CD4-positive, alpha-beta T cell treated with Interleukin-17A for 4 hours (primary cell): ENCODE measurements at regions not wholly inside any gene's neighbourhood (a gene's known extent, or its start where the extent isn't known, plus 50 kb on each side); places are given as distances from the start of the nearest gene placed in this dataset.
"Not testable (repeated sequence)": the region's sequence is repeated elsewhere in the genome, so short reads cannot be mapped to it uniquely, and the experiment has no call there.

ENCODE experiments used
- DNase-seq: peaks from one replicate; pipeline ENCODE4 v3.0.0-alpha.2; 2020; ENCODE audit warnings: mixed read lengths

DNA sequence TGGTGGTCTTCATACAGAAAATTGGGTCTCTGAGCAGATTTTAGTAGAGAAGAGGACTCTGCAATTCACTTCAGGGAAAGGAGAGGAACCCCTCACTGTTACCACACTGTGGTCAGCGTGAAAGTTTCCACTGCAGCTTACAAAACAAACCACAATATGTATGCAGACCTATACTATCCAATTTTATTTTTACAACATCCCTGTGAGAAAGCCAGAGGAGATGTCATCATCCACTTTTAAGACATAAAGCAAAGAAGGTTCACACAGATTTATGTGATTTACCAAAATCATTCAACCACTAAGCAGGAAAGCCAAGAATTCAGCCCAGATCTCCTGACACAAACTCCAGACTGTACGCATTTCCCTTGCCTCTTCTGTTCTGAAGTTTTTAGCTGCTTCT lies 442.4 kb downstream of the FRK start:
- DNase-seq, result no peak

GRCh38 chr6:115617031-115617430 lies 443.7 kb downstream of the FRK start:
- no peak for DNase-seq

- no peak for DNase-seq
Measured at GRCh38 chr6:115613488-115613887, 447.2 kb downstream of the FRK start.

DNA sequence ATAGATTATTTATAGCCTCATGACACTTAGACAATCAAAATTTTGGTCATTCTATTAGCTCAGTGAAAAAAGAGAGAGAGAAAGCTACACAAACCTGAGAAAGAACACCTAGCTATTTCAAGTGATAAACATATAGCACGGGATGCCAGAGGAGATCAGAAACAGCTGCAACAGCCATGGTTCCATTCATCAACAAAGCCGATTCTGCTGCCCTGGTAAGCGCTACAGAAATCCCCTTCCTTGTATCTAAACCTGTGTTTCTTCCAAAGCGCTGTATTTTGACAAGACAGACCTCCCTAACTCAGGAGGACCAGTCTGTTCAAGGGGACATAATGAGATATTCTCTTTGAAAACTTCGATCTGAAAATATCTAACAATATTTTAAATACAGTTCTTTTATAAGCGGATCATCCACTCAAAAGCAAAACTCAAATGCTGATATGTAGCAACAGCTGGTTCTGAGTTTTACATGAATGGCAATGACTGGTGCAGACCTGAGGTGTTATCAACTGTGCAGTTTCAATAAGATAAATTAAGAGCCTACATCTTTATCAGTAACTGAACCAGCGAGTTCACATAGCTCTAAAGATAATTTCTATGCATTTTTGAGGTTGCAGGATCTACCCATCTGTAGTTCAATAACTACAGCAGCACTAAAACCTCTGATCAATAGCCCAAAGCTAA lies 447.8 kb downstream of the FRK start:
- no peak for DNase-seq

- no peak for DNase-seq
Measured at GRCh38 chr6:115612216-115612615, 448.5 kb downstream of the FRK start.

DNA sequence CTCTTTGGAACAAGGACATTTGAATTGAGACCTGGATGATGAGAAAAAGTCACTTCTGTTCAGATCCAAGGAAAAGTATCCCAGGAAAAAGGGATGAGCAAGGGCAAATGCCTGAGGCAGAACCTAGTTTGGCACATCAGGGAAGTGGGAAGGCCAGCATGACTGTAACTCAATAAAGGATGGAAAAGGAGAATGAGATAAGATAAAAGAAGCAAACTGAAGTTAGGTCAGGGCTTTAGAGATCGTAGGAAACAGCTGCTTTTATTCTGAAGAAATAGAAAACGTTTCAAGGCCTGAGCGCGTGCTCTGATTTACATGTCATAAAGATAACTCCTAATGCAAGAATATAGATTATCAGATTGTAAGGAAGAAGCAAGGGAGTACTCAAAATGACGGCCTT lies 450.0 kb downstream of the FRK start:
- DNase-seq, result no peak

DNA sequence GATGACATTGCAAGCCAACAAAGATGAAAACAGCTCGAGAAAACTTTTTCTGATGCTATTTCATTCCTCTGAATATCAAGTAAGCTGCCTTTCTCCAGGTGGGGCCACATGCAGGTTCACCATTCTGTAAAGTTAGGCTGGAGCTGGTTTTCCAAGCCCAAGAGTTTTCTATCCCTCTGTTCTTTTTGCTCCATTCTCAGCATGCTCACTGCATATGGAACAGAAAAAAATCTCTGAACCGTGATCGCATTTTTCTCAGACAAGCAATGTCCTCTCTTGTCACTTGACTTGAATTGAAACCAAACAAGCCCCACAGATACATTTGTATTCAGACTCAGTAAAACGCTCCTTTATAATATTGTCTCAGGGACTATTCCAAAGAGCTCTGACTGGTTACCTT lies 451.6 kb downstream of the FRK start:
- no peak for DNase-seq

DNA sequence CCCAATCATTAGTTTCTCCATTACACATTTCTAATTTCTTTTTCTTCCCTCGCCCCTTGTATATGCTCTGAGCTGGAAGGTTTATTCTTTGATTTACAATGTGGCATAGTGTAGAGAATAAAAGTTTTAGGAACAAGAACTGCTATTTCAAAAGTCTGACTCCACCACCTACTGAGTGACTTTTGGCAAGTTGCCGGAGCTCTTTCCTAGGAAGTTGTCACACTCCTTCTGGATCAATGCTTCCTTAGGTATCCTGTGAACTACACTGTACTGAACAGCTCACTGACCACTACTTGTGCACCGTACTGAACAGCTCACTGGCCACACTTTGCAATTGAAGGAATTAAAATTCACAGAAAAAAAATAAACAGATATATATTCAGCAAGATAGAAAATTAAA lies 458.2 kb downstream of the FRK start:
- no peak for DNase-seq

DNA sequence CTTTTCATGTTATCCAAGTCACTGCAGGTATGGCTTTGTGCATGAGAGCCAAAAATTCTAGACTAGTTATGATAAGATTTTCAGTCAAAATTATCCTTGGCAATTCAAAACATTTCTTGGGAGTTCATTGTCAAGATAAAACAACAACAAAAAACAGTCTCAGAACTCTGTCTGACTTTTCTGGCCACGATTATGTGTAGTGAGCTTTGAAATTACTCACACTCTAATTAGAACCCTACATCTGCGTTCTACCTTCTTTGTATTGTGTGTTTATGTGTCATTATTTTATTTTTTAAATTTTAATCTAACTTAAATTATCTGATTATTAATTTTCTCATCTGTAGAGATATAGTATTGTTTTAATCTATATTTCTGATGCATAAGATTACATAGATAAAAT lies 459.2 kb downstream of the FRK start:
- DNase-seq, result no peak

DNA sequence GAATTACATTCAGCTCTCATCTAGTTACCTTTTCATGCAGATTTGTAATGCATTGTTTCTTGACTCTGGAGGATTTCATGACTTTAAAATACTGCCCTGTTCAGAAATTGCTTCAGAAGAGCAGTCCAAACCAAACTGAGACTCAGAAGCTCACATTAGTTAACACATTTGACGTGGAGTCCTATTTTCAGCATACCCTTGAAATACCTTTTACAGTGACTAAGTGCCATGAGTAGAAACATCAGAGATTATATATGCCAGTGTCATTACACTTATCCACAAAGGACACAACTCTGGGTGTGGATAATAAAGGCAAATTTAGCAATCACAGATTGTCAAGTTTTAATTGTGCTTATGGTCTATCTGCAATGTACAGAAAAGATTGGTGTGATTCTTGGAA lies 459.6 kb downstream of the FRK start:
- no peak for DNase-seq

GRCh38 chr6:115594891-115595290 lies 465.8 kb downstream of the FRK start:
- DNase-seq, result no peak

DNA sequence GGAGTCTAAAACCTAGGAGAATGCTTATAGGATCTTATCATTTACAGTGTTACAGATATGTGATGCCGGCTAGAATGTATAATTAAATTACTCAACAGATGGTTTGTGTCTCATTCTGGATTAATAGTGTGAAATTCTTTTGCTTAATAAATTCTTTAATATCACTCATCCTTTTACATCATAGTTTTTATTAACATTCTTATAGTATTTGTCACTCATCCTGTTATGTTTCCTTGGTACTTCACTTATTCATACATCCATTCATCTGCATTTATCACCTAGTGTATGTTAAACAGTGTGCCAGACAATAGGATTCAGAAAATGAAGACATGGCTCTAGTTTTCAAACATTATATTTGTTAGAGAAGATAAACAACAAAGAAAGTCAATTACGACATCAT lies 468.7 kb downstream of the FRK start:
- no peak for DNase-seq

DNA sequence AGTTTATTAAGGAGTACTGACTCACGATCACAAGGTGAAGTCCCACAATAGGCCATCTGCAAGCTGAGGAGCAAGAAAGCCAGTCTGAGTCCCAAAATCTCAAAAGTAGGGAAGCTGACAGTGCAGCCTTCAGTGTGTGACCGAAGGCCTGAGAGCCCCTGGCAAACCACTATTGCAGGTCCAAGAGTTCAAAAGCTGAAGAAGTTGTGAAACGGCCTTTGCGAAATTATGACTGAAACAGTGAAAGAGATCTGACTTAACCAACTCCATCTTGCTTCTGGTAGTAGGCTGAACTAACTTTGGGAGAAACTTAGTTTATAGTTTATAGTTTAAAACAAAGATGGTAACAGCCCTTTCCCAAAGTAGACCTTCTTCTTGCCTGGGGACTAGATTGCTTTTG lies 471.6 kb downstream of the FRK start:
- not testable (repeated sequence) for DNase-seq

- DNase-seq, result no peak
Measured at GRCh38 chr6:115583290-115583689, 477.4 kb downstream of the FRK start.

DNA sequence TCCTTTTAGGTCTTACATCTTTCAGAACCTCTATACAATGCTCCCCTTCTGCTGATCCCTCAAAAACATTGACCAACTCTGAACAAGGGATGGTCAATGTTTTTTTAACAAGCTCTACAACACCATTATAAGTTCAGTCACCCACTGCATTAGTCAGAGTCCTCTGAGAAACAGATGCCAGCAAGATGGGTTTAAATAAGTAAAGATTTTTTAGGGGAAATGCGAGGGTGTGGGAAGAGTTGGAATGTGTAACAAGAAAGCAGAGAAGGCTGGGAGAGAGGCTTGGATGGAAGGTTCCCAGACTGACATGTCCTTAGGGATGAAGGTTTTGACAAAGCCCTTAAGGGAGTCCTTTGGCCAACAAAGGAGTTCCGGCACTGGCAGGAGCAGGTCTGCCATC lies 478.3 kb downstream of the FRK start:
- DNase-seq, result no peak

- not testable (repeated sequence) for DNase-seq
Measured at GRCh38 chr6:115579565-115579964, 481.1 kb downstream of the FRK start.

DNA sequence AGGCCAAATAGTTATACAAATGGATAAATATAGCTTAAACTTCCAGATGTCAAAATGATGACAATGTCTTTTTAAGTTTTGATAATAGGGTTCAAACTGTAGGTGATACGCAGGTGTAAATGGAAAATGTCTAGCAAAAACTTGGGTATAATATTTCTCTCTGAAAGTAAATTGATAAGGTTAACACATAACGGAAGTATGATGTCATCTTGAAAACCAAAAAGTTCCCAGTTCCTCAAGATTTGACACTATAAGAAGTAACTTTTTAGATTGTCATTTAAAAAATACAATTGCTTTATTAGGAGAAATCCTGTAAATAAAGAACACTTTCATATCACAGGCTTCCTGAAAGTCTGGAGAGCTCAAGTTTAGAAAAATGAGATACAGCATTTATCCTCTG lies 483.4 kb downstream of the FRK start:
- no peak for DNase-seq

- no peak for DNase-seq
Measured at GRCh38 chr6:115575285-115575684, 485.4 kb downstream of the FRK start.

DNA sequence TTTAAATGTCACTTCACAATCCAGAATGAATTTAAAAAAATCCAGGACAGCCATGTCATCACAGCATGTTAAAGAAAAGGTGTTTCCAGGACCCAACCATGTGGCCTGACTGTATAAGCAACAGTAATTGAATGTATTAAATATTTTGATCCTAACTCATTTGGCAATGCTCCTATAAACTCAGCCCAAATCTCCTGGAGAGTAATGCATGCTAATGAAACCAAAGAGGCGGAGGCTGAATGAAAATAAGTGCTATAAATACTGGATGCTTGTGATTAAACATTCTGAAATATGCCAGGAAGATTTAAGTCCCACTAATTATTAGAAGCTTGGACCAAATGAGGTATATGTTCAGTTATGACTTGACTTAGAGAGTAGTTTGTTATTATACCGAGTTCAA lies 486.8 kb downstream of the FRK start:
- no peak for DNase-seq

- no peak for DNase-seq
Measured at GRCh38 chr6:115570331-115570730, 490.4 kb downstream of the FRK start.

DNA sequence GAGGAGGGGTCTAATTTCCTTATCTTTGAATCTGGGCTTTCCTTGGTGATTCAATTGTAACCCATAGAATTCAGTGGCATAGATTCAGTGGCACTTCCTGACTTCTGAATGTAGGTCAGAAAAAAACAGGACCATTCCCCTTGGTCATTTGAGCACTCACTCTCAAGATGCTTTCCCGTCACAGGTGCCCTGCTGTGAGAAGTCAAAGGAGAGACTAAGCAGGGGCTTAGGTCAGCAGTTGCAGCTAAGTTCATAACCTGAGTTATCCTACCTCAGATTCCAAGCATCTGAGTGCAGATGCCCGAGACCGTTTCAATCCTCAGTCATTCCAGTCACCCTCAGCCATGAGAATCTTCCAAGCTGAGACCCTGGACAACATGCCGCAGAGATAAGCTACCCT lies 506.6 kb downstream of the FRK start:
- no peak for DNase-seq

DNA sequence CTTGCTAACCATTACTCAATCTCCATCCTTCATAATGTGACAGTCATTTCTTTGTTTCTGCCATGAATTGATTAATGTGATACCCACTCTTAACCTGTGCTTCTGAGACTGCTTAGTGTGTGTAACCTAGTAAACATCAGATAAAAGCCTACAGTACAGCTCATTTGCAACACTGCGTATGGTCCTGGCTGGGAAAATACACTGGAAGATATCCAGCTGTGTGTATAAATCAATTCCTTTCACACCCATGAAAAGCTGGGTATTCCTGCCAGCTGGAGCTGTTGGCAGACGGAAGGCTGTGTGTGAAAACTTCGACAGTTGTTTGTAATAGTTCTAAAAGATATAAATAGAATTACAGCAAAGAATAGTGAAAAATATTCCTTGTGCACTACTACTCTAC lies 509.2 kb downstream of the FRK start:
- DNase-seq, result no peak

DNA sequence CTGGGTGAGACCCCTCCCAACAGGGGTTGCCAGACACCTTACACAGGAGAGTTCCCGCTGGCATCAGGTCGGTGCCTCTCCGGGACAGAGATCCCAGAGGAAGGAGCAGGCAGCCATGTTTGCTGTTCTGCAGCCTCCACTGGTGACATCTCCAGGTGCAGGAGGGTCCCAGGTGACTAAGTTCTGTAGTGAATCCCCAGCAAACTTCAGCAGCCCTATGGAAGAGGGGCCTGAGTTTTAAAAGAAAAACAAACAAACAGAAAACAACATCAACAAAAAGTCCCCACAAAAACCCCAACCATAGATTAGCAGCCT lies 515.1 kb downstream of the FRK start:
- DNase-seq, result no peak

- DNase-seq, result no peak
Measured at GRCh38 chr6:115544765-115545671, 515.7 kb downstream of the FRK start.
